Germinal center (tissue), 1 donor: ENCODE measurements at regions not wholly inside any gene's neighbourhood (a gene's known extent, or its start where the extent isn't known, plus 50 kb on each side); places are given as distances from the start of the nearest gene placed in this dataset.
A peak's percentile ranks its signal among the peaks of the same experiment; 100 is the strongest.

Experiments
- DNase-seq: peaks from one replicate; pipeline ENCODE4 v3.0.0; 2012; ENCODE audit warnings: mixed read lengths, low spot score

DNA sequence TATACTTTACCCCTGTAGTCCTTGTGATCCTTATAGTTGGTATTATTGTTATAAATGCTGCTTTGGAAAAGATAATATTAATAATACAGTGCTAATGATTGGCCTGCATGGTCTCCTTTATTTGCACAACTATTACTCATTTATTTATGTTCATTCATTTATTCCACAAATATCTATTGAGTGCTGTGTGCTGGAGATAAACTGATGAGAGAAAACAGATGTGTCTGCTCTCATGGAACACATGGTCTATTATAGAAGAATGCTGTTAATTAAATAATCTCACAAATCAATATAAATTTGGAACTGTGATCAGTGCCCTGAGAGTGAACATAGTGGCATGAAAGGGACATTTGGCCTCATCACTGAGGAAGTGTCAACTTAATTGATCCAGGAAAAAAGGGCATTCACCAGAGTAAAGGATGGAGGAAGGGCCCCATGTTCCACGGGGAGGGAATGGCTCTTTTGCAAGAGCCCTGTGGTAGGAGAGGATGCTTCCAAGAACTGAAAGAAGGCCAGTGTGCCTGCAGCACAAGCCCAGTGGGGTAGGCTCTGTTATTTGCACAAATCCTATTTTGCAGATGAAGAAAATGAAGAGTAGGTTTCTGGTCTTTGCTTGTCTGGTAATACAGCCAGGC, 91.5 kb upstream of the STK39 start:
- DNase-seq = no peak

DNA sequence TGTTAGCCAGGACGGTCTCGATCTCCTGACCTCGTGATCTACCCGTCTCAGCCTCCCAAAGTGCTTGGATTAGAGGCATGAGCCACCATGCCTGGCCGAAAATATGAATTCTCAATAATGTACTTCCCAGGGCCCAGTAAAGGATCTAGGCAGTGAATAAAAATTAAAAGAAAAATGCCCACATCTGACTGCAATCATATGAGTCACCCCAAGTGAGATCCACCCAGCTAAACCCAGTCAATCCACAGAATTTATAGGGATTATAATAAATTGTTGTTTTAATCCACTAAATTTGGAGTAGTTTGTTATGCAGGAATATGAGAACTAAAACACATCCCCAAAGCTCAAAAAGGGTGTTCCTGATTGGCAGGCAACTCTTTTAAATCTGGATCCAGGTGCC, 93.5 kb upstream of the STK39 start:
- DNase-seq = no peak

DNA sequence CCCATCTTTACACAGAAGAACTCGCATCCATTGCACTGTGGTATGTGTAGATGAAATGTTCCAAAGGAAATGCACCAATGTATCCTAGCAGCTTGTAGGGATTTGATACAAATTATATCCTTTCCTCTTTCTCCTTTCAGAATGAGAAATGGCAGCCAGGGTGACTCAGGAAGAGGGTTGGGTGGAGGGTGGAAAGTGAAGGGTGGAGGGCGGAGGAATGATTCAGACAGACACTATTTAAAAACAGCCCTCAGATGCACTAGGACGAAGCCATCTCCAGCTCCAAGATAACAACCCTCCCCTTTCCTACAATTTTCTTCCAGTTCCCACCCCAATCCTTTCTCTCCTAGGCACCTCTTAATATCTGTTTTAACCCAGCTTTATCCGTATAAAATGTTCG, 96.2 kb upstream of the STK39 start:
- DNase-seq = no peak

DNA sequence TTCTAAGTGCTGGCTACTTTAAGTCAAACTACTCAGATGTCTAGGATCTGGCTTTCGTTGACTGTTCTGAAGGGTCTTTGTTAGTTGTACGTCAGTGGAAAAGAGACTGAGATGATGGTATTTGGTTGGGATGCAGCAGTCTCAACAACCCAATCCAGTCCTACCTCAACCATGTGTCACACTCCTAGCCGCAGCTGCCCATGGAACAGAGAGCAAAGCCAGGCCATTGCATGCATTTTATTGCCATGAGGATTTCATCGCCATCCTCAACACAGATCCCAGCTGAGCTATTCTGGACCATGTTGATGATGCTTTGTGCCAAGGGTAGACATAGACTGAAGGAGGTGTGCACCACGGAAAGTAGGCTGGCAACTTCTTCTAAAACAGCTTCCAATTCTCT, 97.3 kb upstream of the STK39 start:
- no peak for DNase-seq

DNA sequence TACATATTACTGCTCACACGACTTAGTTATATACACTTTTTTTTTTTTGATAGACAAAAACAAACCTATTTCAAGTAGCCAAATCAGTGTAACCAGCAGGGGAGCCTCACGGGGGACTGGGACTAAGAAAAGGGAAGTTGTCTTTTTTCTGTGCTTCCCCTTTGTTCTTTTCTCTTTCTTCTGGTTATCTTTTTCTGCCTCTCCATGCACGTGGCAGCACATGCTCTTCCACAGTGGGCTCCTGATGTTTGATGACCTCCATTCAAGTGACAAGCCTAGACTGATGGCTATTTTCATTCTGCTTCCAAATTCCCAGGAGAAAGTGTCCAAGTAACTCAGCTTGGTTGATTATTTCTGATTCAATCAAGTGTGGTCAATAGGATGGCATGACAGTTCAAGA, 98.2 kb upstream of the STK39 start:
- peak; percentile 42 for DNase-seq

DNA sequence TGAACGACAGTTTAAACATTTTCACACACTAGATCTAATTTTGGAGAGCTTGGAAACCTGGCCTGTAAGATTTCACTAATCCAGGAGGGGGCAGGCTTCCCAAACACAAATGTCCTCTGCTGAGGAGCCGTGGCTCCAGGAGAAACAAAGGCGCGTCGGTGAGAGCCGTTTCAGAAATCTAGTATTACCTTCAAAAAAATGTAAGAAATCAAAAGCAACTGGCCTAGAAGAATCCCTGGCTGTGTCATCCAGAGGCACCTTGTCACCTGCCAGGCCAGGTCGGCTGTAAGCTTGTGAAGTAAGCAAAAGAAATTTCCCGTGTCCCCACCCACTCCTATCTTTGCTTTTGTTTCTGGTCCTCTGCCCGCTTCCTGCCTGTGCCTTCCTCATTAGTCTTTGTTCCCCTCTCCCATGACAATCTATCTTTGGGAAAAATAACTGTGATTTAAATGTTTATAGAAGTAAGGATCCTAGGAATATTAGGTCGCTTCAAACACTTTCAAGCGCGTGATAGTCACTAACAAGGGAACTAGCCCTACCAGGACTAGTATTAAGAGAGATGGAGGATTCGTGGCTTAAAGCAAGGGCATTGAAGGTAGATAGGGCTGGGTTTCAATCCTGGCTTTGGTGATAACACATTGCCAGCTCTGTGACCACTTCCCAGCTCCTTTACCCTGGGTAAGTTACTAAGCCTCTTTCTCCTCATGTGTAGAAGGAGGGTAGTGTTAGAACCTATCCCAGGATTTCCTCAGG, 99.5 kb upstream of the STK39 start:
- peak; percentile 54 for DNase-seq

DNA sequence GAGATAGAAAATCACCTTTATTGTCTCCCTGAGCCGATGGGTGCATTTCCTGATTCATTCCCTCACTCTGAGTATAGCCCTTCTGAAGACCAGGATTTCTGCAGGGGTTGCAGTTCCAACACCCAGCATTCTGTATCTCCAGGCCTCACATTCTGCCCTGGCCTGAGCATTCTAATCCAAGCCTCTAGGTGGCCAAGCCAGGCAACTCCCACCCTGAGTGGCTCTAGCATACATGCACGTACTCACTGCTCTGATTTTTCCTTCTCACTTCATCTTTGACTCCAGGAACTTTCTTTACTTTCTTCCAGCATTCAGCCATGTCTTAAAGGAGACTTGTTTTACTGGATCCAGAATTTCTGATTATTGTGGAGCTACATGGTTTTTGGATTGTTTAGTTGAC, 100.7 kb upstream of the STK39 start:
- peak; percentile 26 for DNase-seq

DNA sequence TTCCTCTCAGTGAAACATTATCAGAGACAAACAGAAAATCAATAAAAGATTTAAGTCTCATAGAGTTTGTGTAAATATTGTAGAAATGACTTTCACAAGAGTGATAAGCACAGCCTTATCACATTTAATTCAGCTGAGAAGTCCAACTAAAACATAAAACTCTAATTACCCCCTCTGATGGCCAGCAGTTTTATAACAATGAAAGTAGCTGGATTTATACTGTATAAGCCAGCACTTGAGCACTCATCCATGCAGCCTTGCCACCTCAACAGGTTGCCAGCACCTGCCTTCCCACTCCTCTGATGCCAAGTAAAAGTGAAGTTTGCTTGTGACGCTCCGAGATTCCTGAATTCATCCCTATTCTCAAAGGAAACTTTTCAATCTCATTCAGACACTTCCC, 103.0 kb upstream of the STK39 start:
- DNase-seq = no peak

DNA sequence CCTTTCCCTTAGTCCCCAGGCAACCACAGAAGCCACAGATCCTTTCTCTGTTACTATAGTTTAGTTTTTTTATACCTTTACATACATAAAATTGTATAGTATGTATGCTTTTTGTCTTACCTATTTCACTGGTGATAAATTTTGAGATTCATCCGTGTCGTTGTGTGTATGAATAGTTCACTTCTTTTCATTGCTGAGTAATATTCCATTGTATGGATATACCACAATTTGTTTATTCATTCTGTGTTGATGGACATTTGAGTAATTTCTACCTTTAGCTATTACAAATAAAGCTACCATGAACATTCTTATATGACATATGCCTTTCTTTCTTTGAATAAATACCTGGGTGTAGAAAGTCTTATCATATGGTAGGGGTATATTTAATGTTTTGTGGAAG, 102.8 kb upstream of the CERS6 start:
- DNase-seq = no peak

DNA sequence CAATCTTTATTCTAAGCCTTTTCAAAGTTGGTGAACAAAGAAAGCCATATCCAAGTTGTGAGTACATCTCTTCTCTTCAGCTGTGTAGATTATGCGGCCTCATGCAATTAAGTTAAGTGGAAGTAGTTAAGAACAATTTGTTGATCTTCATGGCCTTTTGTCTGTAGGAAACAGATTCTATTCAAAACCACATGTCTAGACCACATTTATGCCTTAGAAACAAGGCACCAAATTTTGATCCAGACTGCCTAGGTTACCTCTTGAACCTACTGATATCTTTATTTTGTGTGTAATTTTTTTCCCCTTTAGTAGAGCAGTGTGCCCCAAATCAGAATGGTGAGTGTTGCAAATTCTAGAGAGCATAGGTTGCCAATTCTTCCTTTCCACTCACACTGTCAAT, 101.6 kb upstream of the CERS6 start:
- no peak for DNase-seq

DNA sequence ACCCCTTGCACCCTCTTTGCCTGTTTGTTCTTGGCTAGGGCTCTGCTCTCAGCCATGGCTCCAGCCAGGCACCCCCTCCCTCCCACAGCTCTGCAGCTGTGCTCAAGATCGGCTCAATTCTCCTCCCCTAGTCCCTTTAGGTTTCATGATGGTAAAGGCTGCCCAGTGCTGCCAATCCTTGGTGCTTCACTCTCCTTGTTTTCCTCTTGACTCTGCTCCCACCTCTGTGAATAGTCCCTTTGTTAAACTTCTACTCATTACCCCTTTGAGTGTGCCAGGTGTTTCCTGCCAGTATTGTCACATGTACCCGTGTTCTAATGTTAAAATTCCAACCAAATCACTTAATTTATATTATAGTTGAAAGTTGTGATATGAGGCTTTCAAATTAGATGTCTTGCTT, 101.0 kb upstream of the CERS6 start:
- no peak for DNase-seq

DNA sequence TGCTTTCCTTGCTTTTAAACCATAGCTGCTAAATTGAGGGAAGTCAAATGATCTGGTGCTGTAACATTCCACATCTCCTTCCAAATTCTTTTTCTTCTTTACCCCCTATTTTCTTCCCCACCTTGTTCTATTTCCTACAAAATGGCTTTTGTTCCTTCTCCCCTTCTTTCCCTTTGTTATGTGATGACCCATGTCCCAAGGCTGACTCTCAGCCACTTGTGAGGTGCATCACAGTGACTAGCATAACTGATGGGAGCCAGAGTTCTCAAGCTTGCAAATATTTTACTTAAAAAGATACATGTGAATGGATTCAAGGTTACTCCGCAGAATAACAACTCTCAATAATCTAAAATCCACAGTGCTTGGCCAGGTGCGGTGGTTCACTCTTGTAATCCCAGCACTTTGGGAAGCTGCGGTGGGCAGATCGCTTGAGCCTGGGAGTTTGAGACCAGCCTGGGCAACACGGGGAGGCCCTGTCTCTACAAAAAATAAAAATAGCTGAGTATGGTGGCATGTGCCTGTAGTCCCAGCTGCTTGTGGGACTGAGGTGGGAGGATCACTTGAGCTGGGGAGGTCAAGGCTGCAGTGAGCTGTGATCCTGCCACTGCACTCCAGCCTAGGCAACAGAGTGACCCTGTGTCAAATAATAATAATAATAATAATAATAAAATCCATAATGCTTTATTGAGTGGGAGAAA, 100.1 kb upstream of the CERS6 start:
- no peak for DNase-seq

DNA sequence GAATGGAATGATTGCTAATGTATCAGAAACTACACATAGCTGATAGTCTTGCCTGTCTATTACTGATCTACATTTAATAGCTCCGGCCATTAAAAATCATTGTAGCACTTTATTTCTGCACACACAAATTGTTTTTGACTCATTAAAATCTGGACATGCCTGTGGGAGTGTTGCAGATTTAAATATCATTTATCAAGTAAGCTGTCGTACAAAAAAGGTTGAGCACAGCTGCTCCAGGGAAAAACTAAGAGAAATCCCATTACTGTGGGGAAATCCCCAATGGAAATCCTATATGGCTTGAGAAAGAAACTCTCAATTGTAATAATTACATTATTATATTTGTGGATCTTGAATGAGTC, 99.6 kb upstream of the CERS6 start:
- no peak for DNase-seq

DNA sequence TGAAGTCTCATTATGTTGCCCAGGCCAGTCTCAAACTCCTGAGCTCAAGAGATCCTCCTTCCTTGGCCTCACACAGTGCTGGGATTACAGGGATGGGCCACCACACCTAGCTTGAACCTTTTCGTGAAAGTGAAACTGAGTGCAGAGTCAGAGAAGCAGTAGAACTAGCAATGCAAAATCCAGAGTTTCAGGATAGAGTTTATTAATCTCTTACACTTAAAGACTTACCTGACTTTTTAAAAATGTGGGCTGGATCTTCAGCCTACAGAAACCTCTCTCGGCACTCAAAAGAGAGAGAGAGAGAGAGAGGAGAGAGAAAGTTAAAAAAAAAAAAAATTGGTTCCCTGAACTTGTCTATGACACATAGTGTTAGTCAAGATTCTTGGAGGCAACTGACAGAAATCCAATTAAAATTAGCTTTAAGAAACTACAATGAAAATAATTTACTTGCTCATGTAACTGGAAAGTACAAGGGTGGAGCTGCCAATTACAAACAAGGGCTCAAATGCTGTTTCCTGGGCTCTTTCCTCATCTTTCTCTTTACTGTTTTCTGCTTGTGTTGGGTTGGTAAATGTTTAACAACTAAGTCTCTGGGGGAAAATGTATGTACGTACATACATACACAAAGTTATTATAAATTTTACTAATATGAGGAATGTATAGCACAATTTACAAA, 98.1 kb upstream of the CERS6 start:
- DNase-seq = no peak

DNA sequence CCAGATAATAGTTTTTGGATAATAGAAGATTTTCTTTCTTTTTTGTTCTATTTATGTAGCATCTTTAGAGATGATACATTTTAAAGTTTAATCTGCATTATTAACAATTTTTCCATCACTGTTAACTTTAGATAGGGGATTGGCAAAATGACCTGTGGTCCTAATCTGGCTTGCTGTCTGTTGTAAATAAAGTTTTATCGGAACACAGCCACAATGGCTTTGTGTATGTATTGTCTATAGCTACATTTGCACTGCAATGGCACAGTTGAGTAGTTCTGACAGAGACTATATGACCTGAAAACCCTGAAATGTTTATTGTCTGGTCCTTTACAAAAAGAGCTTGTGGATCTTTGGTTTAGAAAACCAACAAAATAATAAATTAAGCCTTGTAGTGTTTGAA, 97.0 kb upstream of the CERS6 start:
- no peak for DNase-seq

DNA sequence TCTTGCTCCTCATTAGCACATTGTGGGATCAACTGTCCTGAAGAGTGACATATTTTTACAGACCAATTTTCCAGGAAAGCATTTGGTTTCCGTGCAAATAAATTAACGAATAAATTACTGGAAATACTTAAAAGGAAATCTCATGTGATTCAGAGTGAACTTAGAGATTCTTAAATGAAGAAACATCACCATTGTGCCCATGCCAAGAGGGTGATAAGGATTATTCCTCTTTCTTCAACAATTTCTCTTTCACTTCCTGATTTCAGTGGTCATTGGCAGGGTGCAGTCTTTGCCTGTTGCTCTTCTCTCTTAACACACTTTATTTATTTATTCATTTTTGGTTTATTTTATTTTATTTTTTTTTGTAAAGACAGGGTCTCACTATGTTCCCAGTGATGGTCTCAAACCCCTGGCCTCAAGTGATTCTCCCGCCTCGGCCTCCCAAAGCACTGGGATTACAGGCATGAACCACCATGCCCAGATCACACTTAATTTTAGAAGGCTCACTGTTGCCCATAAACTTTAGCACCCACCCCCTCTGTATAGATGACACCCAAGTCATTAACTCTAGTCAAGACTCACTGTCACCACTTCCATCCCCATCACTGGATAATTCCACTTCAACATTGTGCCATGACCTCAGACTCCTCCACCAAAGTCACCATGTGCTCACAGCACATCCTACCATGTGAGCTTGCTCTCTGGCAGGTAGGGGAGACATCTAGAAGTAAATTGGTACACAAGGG, 92.6 kb upstream of the CERS6 start:
- DNase-seq = no peak

DNA sequence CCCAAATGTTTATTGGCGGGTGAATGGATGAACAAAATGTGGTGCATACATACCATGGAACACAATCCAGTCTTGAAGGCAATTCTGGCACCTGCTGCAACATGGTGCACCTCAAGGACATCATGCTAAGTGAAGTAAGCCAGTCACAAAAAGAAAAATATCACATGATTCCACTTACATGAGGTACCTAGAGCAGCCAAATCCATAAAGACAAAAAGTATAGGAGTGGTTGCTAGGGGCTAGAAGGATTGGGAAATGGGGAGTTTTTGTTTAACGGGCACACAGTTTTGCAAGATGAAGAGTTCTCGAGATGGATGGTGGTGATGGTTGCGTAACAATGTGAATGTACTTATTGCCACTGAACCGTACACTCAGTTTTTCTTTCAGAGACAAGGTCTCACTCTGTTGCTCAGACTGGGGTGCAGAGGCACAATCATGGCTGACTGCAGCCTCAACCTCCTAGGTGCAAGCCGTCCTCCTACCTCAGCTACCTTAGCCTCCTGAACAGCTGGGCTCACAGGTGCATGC, 90.9 kb upstream of the CERS6 start:
- no peak for DNase-seq

DNA sequence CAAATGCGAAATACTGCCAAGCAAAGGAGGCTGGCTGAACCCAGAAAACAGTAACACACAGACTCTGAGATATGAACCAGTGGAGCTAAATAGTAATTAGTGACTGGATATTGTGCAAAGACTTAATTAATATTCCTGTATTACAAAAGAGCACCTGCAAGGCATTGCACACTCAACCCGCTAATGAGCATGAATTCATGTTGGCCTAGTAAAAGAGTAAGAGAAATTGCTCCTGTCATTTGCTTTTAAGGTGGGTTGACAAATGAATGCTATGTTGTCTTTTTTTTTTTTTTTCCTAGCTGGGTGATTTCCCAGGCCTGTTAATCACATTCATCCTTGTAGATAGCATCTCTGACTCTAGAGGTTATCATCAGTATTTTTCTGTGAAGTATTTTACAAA, 87.0 kb upstream of the CERS6 start:
- no peak for DNase-seq

DNA sequence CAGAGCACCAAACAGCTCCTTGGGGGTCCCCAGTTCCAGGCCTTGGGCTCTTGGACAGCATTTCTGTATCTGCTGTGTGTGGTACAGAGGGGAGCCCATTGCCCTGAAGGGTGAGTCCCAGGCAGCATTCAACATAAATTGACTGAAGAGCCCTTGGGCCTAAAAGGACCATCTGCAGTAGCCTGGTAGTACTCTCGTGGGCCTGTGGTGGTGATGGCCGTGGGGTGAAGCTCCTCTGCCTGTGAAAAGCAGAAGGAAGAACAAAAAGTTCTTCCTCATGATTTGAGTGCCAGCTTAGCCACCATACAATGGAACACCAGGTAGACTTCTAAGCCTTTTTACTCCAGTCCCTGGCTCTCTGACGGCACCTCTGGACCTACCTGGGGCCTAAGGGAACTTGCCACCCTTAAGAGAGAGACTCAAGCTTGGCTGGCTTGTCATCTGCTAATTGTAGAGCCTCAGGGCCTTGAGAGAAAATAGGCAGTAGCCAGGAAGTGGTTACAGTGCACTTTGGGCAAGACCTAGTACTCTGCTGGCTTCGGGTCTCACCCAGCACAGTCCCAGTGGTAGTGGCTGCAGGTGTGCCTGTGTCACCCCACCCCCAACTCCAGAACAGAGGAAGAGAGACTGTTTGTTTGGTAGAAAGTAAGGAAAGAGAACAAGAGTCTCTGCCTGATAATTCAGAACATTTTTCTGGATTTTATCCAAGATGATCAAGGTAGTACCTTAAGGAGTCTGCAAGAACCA, 84.6 kb upstream of the CERS6 start:
- DNase-seq = no peak

DNA sequence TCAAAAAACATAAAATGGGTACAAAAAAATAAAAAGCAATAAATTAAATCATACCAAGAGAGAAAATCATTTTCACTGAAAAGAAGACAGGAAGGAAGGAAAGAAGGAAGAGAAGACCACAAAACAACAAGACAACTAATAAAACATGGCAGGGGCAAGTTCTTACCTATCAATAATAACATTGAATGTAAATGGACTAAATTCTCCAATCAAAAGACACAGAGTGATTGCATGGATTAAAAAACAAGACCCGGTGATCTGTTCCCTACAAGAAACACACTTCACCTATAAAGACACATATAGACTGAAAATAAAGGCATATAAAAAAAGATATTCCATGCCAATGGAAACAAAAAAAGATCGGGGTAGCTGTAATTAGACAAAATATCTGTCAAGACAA, 82.6 kb upstream of the CERS6 start:
- DNase-seq = no peak

DNA sequence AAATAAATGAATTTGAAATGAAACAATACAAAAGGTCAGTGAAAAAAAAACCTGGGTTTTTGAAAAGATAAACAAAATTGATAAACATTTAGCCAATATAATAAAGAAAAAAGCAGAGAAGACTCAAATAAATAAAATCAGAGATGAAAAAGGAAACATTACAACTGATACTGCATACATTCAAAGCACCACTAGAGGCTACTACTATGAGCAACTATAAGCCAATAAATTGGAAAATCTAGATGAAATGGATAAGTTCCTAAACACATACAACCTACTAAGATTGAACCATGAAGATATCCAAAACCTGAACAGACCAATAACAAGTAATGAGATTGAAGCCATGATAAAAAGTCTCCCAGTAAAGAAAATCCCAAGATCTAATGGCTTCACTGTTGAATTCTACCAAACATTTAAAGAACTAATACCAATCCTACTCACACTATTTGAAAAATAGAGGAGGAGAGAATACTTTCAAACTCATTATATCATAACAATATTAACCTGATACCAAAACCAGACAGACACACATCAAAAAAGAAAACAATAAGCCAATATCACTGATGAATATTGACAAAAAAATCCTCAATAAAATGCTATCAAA, 80.8 kb upstream of the CERS6 start:
- no peak for DNase-seq
